ENCODE measurements at regions not wholly inside any gene's neighbourhood (a gene's known extent, or its start where the extent isn't known, plus 50 kb on each side); places are given as distances from the start of the nearest gene placed in this dataset.

DNA sequence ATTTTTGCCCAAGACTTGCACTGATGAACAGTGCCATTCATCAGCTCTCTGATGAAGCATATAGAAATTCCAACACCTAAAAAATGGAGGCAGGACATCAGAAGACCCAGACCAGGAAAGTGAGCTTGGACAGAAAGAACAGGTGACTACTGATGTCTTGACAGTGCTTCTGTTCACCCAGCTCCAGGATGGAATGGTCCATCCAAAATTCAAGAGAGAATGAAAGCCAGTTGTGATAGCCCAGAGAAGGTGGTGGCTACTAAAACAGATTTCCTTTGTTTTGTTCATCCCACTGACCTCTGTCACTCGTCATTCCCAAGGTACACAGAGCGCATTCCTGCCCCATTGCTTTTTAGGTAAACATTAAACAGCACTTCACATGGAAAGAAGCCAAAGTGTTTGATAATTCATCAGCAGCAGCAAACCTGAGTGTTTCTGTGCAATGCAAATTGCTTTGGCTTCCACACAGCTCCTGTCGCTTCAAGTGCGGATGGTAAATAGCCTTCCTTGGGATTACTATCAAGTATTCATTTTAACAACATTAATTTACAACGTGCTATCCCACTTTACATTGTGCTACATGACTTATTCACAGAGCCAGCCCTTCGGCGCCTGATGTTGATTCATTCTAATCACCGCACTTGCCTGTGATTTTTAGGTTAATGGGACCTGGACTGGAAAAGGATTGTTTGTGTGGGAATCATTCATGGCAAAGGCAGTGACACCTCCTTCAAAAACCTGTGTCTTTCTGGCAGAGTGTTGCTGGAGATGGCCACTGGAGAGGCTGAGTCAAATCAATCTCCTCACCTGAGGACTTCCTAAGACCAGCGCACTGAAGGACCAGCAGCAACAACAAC, 65.1 kb upstream of the TOX3 start (continued):
- TF ChIP-seq, protein P1, sequence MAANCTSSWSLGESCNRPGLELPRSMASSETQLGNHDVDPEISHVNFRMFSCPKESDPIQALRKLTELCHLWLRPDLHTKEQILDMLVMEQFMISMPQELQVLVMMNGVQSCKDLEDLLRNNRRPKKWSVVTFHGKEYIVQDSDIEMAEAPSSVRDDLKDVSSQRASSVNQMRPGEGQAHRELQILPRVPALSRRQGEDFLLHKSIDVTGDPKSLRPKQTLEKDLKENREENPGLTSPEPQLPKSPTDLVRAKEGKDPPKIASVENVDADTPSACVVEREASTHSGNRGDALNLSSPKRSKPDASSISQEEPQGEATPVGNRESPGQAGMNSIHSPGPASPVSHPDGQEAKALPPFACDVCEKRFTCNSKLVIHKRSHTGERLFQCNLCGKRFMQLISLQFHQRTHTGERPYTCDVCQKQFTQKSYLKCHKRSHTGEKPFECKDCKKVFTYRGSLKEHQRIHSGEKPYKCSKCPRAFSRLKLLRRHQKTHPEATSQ (CRISPR knock-in tag; IDR thresholded peaks at IDR 0.05; ENCODE audit: borderline replicate concordance), result no peak
- TF ChIP-seq SMARCE1 (IDR thresholded peaks at IDR 0.05; ENCODE audit: borderline replicate concordance) (no peak), THYN1 (CRISPR knock-in tag; IDR thresholded peaks at IDR 0.05; ENCODE audit: borderline replicate concordance, low read depth) (no peak), ARNT (IDR thresholded peaks at IDR 0.05) (no peak), IKZF4 (CRISPR knock-in tag; IDR thresholded peaks at IDR 0.05; ENCODE audit: borderline replicate concordance, low read depth, not compliant biosample characterization) (no peak), ATF1 (CRISPR knock-in tag; IDR thresholded peaks at IDR 0.05) (0 out of 2 replicates have a peak, but pooled peaks have one; percentile 69), NR2F6 (IDR thresholded peaks at IDR 0.05) (peak; percentile 96), NR2F6 (CRISPR knock-in tag; IDR thresholded peaks at IDR 0.05) (peak; percentile 99), JUND (CRISPR knock-in tag; IDR thresholded peaks at IDR 0.05) (peak; percentile 86), MED13 (CRISPR knock-in tag; IDR thresholded peaks at IDR 0.05) (peak; percentile 66; the same call in 1 of the 2 replicates), FOXJ3 (CRISPR knock-in tag; IDR thresholded peaks at IDR 0.05; ENCODE audit: borderline replicate concordance) (peak; percentile 99), ZNF282 (IDR thresholded peaks at IDR 0.05; ENCODE audit: partially characterized antibody) (no peak), HOXD1 (CRISPR knock-in tag; IDR thresholded peaks at IDR 0.05) (peak; percentile 50; the same call in 1 of the 2 replicates), ZNF143 (CRISPR knock-in tag; IDR thresholded peaks at IDR 0.05) (peak; percentile 64; the same call in 1 of the 2 replicates), NFYB (CRISPR knock-in tag; IDR thresholded peaks at IDR 0.05) (peak; percentile 17; the same call in 1 of the 2 replicates), ZNF44 (CRISPR knock-in tag; IDR thresholded peaks at IDR 0.05) (no peak), TCF7L2 (IDR thresholded peaks at IDR 0.05; ENCODE audit: low read depth, low read length) (no peak), ZMAT3 (CRISPR knock-in tag; conservative IDR thresholded peaks at IDR 0.05) (no peak), ZNF180 (CRISPR knock-in tag; IDR thresholded peaks at IDR 0.05; ENCODE audit: borderline replicate concordance, low read depth) (no peak), ZFP1 (CRISPR knock-in tag; IDR thresholded peaks at IDR 0.05) (peak; percentile 90), PHB2 (IDR thresholded peaks at IDR 0.05; ENCODE audit: partially characterized antibody) (no peak), FOXO1 (CRISPR knock-in tag; IDR thresholded peaks at IDR 0.05) (peak; percentile 99)
- TF ChIP-seq, protein P2, sequence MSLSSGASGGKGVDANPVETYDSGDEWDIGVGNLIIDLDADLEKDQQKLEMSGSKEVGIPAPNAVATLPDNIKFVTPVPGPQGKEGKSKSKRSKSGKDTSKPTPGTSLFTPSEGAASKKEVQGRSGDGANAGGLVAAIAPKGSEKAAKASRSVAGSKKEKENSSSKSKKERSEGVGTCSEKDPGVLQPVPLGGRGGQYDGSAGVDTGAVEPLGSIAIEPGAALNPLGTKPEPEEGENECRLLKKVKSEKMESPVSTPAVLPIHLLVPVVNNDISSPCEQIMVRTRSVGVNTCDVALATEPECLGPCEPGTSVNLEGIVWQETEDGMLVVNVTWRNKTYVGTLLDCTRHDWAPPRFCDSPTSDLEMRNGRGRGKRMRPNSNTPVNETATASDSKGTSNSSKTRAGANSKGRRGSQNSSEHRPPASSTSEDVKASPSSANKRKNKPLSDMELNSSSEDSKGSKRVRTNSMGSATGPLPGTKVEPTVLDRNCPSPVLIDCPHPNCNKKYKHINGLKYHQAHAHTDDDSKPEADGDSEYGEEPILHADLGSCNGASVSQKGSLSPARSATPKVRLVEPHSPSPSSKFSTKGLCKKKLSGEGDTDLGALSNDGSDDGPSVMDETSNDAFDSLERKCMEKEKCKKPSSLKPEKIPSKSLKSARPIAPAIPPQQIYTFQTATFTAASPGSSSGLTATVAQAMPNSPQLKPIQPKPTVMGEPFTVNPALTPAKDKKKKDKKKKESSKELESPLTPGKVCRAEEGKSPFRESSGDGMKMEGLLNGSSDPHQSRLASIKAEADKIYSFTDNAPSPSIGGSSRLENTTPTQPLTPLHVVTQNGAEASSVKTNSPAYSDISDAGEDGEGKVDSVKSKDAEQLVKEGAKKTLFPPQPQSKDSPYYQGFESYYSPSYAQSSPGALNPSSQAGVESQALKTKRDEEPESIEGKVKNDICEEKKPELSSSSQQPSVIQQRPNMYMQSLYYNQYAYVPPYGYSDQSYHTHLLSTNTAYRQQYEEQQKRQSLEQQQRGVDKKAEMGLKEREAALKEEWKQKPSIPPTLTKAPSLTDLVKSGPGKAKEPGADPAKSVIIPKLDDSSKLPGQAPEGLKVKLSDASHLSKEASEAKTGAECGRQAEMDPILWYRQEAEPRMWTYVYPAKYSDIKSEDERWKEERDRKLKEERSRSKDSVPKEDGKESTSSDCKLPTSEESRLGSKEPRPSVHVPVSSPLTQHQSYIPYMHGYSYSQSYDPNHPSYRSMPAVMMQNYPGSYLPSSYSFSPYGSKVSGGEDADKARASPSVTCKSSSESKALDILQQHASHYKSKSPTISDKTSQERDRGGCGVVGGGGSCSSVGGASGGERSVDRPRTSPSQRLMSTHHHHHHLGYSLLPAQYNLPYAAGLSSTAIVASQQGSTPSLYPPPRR (CRISPR knock-in tag; IDR thresholded peaks at IDR 0.05; ENCODE audit: borderline replicate concordance), result peak; percentile 95
- TF ChIP-seq, protein P3, sequence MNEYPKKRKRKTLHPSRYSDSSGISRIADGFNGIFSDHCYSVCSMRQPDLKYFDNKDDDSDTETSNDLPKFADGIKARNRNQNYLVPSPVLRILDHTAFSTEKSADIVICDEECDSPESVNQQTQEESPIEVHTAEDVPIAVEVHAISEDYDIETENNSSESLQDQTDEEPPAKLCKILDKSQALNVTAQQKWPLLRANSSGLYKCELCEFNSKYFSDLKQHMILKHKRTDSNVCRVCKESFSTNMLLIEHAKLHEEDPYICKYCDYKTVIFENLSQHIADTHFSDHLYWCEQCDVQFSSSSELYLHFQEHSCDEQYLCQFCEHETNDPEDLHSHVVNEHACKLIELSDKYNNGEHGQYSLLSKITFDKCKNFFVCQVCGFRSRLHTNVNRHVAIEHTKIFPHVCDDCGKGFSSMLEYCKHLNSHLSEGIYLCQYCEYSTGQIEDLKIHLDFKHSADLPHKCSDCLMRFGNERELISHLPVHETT (CRISPR knock-in tag; conservative IDR thresholded peaks at IDR 0.05), result 0 out of 2 replicates have a peak, but pooled peaks have one; percentile 55
- TF ChIP-seq, protein P4, sequence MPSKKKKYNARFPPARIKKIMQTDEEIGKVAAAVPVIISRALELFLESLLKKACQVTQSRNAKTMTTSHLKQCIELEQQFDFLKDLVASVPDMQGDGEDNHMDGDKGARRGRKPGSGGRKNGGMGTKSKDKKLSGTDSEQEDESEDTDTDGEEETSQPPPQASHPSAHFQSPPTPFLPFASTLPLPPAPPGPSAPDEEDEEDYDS (CRISPR knock-in tag; IDR thresholded peaks at IDR 0.05), result peak; percentile 88; the same call in 1 of the 2 replicates
